Activated CD8-positive, alpha-beta memory T cell treated with anti-CD3 and anti-CD28 coated beads, Interleukin-2, amount 50 U/mL, for 1 hour (primary cell): ENCODE measurements at regions not wholly inside any gene's neighbourhood (a gene's known extent, or its start where the extent isn't known, plus 50 kb on each side); places are given as distances from the start of the nearest gene placed in this dataset.
"Not testable (repeated sequence)": the region's sequence is repeated elsewhere in the genome, so short reads cannot be mapped to it uniquely, and the experiment has no call there.

Experiments
- DNase-seq: peaks from one replicate; pipeline ENCODE4 v3.0.0-alpha.2; 2020; ENCODE audit errors: extremely low read depth

DNA sequence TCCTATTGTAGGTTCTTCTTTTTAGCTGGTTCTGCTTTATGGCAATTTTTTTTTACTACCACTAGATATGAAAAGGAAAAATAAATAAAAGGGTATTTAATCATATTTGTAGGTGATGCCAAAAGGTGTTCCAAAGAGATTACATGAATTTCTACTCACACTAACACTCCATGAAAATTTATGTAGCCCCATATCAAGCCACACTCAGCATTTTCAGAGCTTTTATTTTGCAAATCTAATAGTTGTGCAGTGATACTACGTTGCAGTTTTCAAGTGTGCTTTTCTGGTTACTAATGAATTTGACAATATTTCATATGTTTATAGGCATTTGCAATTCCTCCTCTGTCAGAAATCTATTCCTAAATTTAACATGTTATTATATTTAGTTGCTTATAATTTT, 363.9 kb upstream of the TMEFF2 start:
- DNase-seq = no peak

DNA sequence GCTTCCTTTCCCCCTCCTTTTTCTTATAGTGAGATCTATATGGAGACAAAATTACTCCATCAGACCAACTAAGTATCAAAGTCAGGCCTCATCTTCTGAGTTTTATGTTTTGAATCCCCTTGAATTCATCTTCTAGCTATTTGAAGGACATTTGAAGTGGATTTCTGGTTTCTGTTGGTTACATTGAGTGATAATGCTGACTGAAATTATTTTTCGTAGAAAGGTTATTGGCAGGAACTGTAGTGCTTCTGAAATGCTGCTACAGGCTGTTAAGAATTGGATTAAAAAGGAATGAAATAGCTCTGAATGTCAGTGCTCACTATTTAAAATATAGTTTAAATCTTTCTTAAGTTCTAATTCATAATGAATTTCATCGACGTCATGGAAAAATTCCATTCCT, 361.0 kb upstream of the TMEFF2 start:
- no peak for DNase-seq

DNA sequence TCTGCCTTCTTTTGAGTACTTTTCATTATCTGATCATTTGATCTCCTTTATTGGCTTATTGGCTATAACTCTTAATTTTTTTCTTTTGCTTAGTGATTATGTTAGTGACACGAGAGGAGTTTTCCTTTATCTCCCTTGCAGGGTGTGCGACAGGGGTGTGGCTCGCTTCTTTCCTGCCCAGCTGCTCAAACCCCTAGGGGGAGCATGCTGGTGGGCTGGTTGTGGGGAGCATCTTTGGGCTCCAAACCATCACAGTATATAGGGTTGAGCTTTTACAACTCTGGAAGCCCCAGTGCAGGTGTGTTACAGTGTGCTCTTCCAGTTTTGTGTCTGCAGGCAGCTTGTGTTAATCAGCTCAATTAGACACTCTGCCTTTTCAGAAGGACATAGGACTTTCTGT, 357.0 kb upstream of the TMEFF2 start:
- DNase-seq = no peak

DNA sequence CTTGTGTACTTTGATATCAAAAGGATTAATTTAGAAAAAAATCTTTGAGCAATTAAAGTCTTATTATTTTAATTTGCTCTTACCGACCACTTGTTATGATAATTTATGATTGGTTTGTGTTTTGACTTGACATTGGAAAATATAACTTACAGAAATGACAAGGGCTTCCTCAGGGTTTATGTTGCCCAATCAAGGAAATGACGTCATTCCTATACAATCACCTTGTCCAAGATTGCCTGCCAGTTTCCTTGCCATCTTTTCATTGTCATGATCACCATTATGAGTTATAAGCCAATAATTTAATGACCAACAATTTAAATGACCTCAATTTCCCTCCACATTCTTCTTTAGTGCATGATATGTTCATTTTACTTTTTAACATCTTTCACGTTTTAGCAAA, 351.8 kb upstream of the TMEFF2 start:
- no peak for DNase-seq

DNA sequence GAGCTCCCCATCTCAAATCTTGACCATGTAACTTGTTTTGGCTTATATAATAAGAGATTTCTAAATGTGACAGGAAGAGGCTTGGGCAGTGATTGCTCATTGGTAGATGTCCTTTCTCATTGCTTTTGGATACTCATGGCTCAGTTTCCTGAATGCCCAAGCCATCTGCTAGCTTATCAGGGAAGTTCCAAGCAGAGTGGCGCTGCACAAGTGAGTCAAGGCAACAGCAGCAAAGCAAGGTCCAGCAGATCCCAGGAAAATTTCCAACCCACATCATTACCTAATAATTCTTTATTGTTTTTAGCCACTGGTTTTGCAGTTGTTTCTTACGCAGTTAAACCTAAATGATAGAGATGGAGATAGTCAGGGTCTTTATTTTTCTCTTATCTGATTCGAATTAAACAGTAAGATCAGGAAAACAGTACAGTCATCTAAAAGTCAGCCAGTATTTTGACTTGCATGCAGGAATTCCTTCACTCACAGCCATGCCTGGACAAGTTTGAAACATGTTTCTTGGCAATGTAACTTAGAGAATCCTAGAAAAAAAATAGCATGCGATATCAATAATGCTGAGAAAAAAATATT, 349.7 kb upstream of the TMEFF2 start:
- no peak for DNase-seq

GRCh38 chr2:192542148-192543066, 347.7 kb upstream of the TMEFF2 start:
- DNase-seq = not testable (repeated sequence)

- no peak for DNase-seq
Measured at GRCh38 chr2:192539306-192539705, 344.6 kb upstream of the TMEFF2 start.

- no peak for DNase-seq
Measured at GRCh38 chr2:192536922-192537624, 342.3 kb upstream of the TMEFF2 start.

- no peak for DNase-seq
Measured at GRCh38 chr2:192535956-192536921, 341.5 kb upstream of the TMEFF2 start.

GRCh38 chr2:192534072-192534471, 339.3 kb upstream of the TMEFF2 start:
- no peak for DNase-seq

GRCh38 chr2:192524642-192525251, 330.0 kb upstream of the TMEFF2 start:
- not testable (repeated sequence) for DNase-seq

DNA sequence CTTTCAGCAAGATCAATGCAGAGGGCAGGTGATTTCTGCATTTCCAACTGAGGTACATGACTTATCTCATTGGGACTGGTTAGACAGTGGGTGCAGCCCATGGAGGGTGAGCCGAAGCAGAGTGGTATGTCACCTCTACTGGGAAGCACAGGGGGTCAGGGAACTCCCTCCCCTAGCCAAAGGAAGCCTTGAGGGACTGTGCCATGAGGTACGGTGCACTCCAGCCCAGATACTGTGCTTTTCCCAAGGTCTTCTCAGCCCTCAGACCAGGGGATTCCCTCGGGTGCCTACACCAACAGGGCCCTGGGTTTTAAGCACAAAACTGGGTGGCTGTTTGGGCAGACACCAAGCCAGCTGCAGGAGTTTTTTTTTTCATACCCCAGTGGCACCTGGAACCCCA, 329.5 kb upstream of the TMEFF2 start:
- not testable (repeated sequence) for DNase-seq

GRCh38 chr2:192515937-192516336, 321.2 kb upstream of the TMEFF2 start:
- DNase-seq = no peak

DNA sequence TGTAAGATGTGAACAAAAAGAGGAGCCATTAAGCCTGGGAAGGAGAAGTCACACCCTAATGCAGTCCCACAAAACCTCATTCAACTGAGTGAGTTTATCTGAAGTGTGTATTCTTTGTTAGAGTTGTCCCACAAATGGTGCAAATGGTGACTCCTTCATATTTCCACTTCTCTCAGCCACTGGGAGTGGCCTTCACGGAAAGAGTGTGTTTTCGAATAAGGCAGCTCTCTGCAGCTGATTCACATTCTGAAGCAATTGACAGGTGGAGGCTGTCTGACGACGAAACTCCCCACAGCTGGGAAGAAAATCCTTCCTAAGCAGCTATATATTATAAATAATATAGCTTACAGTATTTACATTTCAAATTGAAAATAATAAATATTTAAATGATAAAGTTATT, 318.8 kb upstream of the TMEFF2 start:
- DNase-seq = no peak

DNA sequence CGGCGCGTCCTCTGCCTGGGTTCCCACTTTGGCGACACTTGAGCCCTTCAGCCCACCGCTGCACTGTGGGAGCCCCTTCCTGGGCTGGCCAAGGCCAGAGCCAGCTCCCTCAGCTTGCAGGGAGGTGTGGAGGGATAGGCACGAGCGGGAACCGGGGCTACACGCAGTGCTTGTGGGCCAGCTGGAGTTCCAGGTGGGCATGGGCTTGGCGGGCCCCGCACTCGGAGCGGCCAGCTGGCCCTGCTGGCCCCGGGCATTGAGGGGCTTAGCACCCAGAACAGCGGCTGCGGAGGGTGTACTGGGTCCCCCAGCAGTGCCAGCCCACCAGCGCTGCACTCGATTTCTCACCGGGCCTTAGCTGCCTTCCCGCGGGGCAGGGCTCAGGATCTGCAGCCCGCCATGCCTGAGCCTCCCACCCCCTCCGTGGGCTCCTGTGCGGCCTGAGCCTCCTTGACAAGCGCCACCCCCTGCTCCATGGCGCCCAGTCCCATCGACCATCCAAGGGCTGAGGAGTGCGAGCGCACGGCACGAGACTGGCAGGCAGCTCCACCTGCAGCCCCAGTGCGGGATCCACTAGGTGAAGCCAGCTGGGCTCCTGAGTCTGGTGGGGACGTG, 313.2 kb upstream of the TMEFF2 start:
- not testable (repeated sequence) for DNase-seq

DNA sequence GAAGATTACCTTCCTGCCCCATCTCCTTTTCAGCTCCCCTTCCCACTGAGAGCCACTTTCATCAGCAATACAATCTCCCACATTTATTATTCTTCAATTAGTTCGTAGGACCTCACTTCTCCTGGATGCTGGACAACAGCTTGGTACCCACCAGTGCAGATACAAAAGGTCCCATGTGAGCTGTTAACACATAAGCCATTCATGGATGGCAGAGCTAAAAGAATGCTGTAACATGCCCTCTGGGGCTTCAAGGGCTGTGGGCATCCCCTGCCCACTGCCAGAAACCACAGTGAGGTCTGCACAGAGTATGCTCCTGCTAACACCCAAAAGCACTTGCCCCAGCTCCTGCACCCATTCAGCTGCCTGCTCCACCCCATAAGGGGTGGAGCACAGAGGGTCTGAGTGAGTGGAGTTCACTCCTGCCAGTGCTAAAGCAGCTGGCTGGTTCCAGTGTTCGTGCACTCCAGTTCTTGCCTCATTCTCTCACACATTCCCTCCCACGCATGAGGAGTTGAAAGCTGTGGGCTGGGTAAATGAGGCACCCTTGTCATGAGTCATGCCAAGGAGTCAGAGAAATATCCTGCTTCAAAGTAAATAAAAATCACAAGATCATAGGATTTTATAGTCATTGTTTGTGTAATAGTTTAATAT, 305.9 kb upstream of the TMEFF2 start:
- no peak for DNase-seq

- no peak for DNase-seq
Measured at GRCh38 chr2:192499476-192499875, 304.7 kb upstream of the TMEFF2 start.

DNA sequence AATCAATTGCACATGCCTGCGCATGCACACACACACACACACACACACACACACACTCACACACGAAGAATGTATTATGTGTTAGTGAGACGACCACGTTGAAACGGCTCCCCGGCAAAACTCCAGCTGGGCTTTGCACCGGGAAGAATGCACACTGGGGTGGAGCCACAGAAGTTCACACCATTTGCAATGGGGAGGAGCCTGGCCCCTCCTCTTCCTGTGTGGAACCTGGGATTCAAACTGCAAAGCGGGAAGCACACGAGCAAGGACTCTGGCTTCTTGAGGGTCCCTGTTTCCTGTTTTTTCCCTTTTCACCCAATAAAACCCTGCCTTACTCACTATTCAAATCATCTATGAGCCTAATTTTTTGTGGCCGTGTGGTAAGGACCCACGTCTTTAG, 304.0 kb upstream of the TMEFF2 start:
- DNase-seq = no peak

GRCh38 chr2:192488158-192488557, 293.4 kb upstream of the TMEFF2 start:
- not testable (repeated sequence) for DNase-seq

- no peak for DNase-seq
Measured at GRCh38 chr2:192487636-192488035, 292.9 kb upstream of the TMEFF2 start.
